Fibroblast of skin of left biceps (primary cell): ENCODE measurements at regions not wholly inside any gene's neighbourhood (a gene's known extent, or its start where the extent isn't known, plus 50 kb on each side); places are given as distances from the start of the nearest gene placed in this dataset.
A peak's percentile ranks its signal among the peaks of the same experiment; 100 is the strongest.
"Not testable (repeated sequence)": the region's sequence is repeated elsewhere in the genome, so short reads cannot be mapped to it uniquely, and the experiment has no call there.

ENCODE experiments used
- DNase-seq, 2 experiments: peaks; one replicate each; pipeline ENCODE4 v3.0.0-alpha.2; 2013; ENCODE audit warnings: low read depth in 2 of 2

- peak in 1 of 2 experiments; percentile 12 for DNase-seq
Measured at GRCh38 chr10:36765782-36766414, 359.5 kb upstream of the ANKRD30A start.

GRCh38 chr10:36764823-36765222 lies 360.6 kb upstream of the ANKRD30A start:
- no peak for DNase-seq

- no peak for DNase-seq
Measured at GRCh38 chr10:36761121-36761520, 364.3 kb upstream of the ANKRD30A start.

- DNase-seq, result peak; percentile 82 to 86
Measured at GRCh38 chr10:36759141-36759805, 366.1 kb upstream of the ANKRD30A start.

GRCh38 chr10:36748128-36748871 lies 377.1 kb upstream of the ANKRD30A start:
- DNase-seq, result no peak

GRCh38 chr10:36739884-36740445 lies 385.4 kb upstream of the ANKRD30A start:
- no peak for DNase-seq

- DNase-seq, result no peak
Measured at GRCh38 chr10:36738738-36739431, 386.5 kb upstream of the ANKRD30A start.

GRCh38 chr10:36736311-36736710 lies 389.1 kb upstream of the ANKRD30A start:
- DNase-seq, result no peak

- DNase-seq, result not testable (repeated sequence)
Measured at GRCh38 chr10:36734590-36734989, 390.8 kb upstream of the ANKRD30A start.

- DNase-seq, result no peak
Measured at GRCh38 chr10:36730316-36730715, 395.1 kb upstream of the ANKRD30A start.

- DNase-seq, result no peak
Measured at GRCh38 chr10:36728626-36729025, 396.8 kb upstream of the ANKRD30A start.

- peak; percentile 75 to 77 for DNase-seq
Measured at GRCh38 chr10:36725581-36726520, 399.5 kb upstream of the ANKRD30A start.

- no peak for DNase-seq
Measured at GRCh38 chr10:36722777-36723176, 402.6 kb upstream of the ANKRD30A start.

GRCh38 chr10:36721871-36722270 lies 403.5 kb upstream of the ANKRD30A start:
- DNase-seq, result no peak

GRCh38 chr10:36720895-36721294 lies 404.5 kb upstream of the ANKRD30A start:
- DNase-seq, result no peak

GRCh38 chr10:36717118-36717517 lies 408.3 kb upstream of the ANKRD30A start:
- DNase-seq, result no peak

- DNase-seq, result no peak
Measured at GRCh38 chr10:36716291-36716690, 409.1 kb upstream of the ANKRD30A start.

- DNase-seq, result no peak
Measured at GRCh38 chr10:36712695-36713094, 412.7 kb upstream of the ANKRD30A start.

- DNase-seq, result peak; percentile 21 to 26
Measured at GRCh38 chr10:36711361-36711760, 414.0 kb upstream of the ANKRD30A start.

- no peak for DNase-seq
Measured at GRCh38 chr10:36704124-36704523, 421.3 kb upstream of the ANKRD30A start.

- DNase-seq, result no peak
Measured at GRCh38 chr10:36703179-36703578, 422.2 kb upstream of the ANKRD30A start.
